Stimulated activated CD4-positive, alpha-beta T cell treated with anti-CD3 and anti-CD28 coated beads, Interleukin-15, amount 100 ng/mL, for 24 hours (primary cell): ENCODE measurements at regions not wholly inside any gene's neighbourhood (a gene's known extent, or its start where the extent isn't known, plus 50 kb on each side); places are given as distances from the start of the nearest gene placed in this dataset.
"Not testable (repeated sequence)": the region's sequence is repeated elsewhere in the genome, so short reads cannot be mapped to it uniquely, and the experiment has no call there.

ENCODE experiments used
- DNase-seq: peaks from one replicate; pipeline ENCODE4 v3.0.0-alpha.2; 2020

GRCh38 chr20:52049001-52049731 is 142.4 kb downstream of the ZFP64 start:
- no peak for DNase-seq

- peak; percentile 65 for DNase-seq
Observed at GRCh38 chr20:52047811-52048764, 143.5 kb downstream of the ZFP64 start.

DNA sequence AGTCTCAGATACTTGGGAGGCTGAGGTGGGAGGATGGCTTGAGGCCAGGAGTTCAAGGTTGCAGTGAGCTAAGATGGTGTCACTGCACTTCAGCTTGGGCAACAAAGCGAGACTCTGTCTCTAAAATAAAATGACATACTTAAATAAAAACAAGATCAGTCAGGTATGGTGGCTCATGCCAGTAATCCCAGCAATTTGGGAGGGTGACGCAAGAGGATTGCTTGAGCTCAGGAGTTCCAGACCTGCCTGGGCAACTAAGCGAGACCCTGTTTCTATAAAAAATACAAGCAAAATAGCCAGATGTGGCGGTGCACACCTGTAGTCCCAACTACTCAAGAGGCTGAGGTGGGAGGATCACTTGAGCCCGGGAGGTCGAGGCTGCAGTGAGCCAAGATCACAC is 149.6 kb downstream of the ZFP64 start:
- DNase-seq = no peak

- DNase-seq = no peak
Observed at GRCh38 chr20:52039790-52040189, 151.8 kb downstream of the ZFP64 start.

DNA sequence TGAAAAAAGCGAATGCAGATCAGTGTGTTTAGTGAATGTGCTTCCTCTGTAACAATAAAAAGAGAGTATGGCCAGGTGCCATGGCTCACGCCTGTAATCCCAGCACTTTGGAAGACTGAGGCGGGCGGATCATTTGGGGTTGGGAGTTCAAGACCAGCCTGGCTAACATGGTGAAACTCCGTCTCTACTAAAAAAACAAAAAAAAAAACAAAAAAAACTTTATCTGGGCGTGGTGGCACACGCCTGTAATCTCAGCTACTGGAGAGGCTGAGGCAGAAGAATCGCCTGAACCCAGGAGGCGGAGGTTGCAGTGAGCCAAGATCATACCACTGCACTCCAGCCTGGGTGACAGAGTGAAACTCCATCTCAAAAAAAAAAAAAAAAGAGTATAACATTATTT is 152.9 kb downstream of the ZFP64 start:
- not testable (repeated sequence) for DNase-seq

DNA sequence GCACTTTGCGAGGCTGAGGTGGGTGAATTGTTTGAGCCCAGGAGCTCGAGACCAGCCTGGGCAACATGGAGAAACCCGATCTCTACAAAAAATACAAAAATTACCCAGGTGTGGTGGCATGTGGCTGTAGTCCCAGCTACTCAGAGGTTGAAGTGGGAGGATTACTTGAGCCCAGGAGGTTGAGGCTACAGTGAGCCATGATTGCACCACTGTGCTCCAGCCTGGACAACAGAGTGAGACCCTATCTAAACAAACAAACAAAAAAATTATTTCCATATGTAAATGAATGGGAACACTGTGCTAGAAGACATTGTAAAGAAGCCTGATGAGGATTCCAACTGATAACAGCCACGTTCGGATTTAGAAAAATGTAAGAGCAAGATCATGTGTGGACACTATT is 154.2 kb downstream of the ZFP64 start:
- DNase-seq = no peak

DNA sequence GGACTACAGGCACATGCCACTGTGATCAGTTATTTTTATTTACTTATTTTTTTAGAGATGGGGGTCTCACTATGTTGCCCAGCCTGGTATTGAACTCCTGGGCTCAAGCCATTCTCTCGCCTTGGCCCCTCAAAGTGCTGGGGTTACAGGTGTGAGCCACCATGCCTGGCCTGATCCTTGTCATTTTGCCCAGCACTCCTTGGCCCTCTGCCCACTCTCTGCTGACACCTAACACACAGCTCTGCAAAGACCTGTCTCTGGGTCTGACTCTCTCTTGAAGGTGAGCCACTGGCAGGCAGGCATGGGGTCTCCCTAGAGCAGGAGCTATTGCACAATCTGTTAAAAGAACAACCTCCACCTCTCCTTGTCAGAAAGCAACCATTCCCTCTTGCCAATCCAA is 155.6 kb downstream of the ZFP64 start:
- DNase-seq = no peak

GRCh38 chr20:52035498-52035897 is 156.1 kb downstream of the ZFP64 start:
- no peak for DNase-seq

GRCh38 chr20:52034581-52034980 is 157.0 kb downstream of the ZFP64 start:
- DNase-seq = no peak

DNA sequence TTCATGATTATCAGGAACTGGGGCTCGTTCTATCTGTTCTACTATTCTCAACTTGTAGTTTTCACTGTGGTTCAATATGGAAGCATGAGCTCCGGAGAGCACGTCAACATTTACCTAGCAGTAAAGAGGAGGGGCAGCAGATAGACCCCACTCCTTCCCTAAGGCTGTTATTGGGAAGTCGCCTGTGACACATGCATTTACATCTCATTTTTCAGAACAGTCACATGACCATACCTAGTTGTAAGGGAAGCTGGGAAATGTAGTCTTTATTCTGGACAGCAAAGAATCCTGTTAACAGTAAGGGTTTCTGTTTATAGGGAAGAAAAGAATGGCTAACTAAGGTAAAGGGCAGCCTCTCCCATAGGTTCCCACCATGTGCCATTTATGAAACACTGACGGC is 158.3 kb downstream of the ZFP64 start:
- no peak for DNase-seq

DNA sequence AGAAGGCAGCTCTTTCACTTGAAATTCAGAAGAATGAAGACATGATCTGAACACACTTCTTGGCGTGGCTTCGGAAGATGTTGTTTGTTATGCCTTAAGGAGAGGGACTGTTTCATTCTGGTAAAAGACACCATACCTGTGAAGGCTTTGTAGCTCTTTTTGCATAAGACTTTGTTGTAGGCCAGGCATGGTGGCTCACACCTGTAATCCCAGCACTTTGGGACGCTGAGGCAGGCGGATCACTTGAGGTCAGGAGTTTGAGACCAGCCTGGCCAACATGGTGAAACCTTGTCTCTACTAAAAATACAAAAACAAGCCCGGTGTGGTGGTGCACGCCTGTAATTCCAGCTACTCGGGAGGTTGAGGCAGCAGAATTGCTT is 159.3 kb downstream of the ZFP64 start:
- not testable (repeated sequence) for DNase-seq

DNA sequence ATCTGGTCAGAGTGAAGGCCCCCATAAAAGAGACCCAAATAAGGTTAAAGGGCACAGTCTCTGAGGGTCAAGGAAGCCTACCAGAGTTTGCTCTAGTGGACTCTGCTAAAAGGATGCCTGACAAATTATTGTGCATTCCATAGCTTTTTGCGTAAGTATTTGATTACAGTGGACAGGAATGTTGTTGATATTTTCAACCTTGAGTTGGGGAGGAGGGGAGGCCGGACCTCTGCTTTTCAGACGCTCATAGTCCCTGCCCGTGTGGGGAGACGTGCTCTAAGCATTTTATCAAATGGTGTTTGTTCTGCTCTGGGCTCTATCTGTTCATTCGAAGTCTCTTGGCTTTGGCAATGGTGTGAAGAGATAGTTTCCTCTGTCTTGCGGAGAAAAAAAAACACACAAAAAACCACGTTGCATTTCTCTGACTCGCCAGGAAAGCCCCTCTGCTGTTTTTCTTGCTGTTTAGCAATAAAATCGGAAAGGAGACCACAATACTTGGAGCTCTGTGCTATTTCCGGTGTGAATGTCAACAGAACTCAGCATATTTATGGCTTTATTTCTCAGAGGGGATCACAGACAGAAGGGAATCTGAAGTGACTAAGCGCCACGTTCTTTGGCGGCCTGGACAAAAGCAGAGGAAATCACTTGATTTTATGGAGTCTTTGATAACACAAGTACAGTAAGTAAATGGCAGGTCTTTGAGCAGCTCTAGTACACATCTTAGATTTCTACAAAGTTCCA is 159.8 kb downstream of the ZFP64 start:
- DNase-seq = no peak

DNA sequence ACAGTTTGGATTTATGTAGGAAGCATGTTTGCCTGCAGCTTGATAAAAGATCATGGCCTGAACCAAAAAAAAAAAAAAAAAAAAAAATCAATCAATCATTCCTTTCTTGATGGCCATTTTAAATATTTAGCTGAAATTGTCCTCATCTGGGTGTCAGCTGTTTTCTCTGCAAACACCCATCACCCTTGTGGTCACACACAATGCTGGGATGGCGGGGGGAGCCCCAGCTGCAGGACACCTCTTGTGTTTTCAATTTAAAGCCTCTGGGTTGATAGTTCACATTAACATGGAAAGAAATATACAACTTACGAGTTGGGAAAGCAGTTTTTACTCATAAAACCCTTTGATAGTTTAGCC is 160.4 kb downstream of the ZFP64 start:
- no peak for DNase-seq

DNA sequence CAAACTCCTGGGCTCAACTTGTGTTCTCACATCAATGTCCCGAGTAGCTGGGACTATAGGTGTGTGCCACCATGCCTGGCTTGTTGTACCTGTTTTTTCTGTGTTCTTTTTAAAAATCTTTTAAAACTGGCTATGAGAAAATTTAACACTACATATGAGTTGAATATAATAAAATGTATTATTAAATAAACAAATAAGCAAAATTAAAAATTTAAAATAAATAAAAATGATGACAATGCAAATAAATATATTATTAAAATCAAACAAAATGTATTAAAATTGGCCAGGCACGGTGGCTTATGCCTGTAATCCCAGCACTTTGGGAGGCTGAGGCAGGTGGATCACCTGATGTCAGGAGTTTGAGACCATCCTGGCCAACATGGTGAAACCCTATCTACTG is 162.4 kb downstream of the ZFP64 start:
- DNase-seq = not testable (repeated sequence)

- DNase-seq = no peak
Observed at GRCh38 chr20:52025938-52026337, 165.6 kb downstream of the ZFP64 start.

- no peak for DNase-seq
Observed at GRCh38 chr20:52019313-52019712, 172.3 kb downstream of the ZFP64 start.

- DNase-seq = no peak
Observed at GRCh38 chr20:52017669-52018317, 173.8 kb downstream of the ZFP64 start.

DNA sequence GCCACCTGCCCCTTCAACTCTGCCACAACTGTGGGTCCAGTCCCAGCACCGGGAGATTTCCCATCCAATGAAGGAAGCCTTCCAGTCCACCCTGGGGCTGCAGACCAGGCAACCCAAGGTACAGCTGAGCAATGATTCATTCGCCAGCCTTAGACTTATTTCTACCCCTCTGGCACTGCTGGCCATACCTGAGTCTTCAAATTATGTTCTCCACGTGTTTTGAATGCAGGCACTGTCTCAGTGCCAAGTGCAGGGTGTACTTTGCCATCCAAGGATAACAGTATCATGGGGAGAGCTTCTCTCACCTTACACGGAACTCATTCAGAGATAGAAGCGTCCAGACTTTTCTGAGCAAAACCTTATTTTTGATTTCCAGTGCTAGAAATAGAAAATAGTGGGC is 175.6 kb downstream of the ZFP64 start:
- DNase-seq = no peak

DNA sequence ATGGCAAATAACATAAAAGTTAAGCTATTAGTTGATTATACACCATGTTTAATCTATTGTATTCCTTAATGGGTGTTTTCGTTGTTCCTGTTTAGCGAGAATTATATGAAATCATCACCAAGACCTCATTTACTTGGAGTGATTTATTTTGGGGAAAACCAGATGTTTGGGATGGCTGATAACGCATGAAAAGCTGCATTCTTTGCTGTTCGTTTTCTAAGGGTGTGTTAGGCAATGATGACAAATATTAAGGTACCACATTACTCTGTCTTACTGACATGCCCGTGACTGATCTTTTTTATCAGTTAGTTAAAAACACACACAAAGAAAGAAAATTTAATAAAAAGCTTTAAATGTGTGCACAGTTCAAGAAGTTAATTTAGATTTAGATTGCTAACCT is 176.4 kb downstream of the ZFP64 start:
- DNase-seq = no peak

- no peak for DNase-seq
Observed at GRCh38 chr20:52012079-52012478, 179.5 kb downstream of the ZFP64 start.

DNA sequence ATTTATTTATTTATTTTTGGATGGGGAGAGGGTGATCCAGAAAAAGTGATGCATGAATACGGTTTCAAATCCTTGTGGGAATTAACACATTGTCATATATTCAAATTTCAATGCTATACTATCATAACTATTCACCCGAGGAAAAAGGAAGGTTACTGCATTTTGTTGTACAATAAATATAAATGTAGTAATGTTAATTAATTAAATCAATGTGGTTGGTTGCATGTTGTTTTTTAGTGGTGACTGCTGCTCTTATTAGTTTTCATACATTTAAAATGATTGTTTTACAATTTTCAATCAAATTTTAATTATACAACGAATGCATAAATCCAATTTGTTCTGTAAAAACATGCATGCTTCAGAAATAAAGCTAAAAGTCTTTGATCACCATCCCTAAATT is 180.5 kb downstream of the ZFP64 start:
- DNase-seq = no peak

- DNase-seq = no peak
Observed at GRCh38 chr20:52010541-52010940, 181.0 kb downstream of the ZFP64 start.

GRCh38 chr20:52008874-52009273 is 182.7 kb downstream of the ZFP64 start:
- DNase-seq = no peak
